ENCODE measurements at regions not wholly inside any gene's neighbourhood (a gene's known extent, or its start where the extent isn't known, plus 50 kb on each side); places are given as distances from the start of the nearest gene placed in this dataset.

- Histone ChIP-seq H3K27ac (ENCODE audit: extremely low read depth, low read depth, low read length) (no peak overlapping the region), H2AFZ (ENCODE audit: low read depth, low read length) (no peak overlapping the region), H3K9me3 (replicated peaks; ENCODE audit: control insufficient read depth, insufficient read depth, low read depth, low read length) (no peaks in the 10 kb centered on the region), H3K4me2 (ENCODE audit: insufficient read depth, low read length) (no peak overlapping the region), H3K36me3 (ENCODE audit: control insufficient read depth, insufficient read depth, low read length) (no peaks in the 10 kb centered on the region), H3K4me1 (replicated peaks in 1 of 2; ENCODE audit: control insufficient read depth in 2 of 2, insufficient read depth in 2 of 2, low read length in 2 of 2) (no peaks in the 10 kb centered on the region), H3K27me3 (ENCODE audit: control insufficient read depth in 2 of 2, insufficient read depth in 2 of 2, low read length in 2 of 2) (no peaks in the 10 kb centered on the region), H3K9me1 (ENCODE audit: control insufficient read depth, insufficient read depth, low read length) (no peaks in the 10 kb centered on the region), H3K4me3 (no peak overlapping the region), H4K20me1 (replicated peaks; ENCODE audit: control insufficient read depth, insufficient read depth, low read length) (no peaks in the 10 kb centered on the region), H3K9ac (ENCODE audit: insufficient read depth in 1 of 2, low read depth in 2 of 2, low read length in 2 of 2) (no peak overlapping the region), H3K79me2 (ENCODE audit: control insufficient read depth, insufficient read depth, low read length) (no peaks in the 10 kb centered on the region)
- ChIA-PET POLR2A (no interaction called here), CTCF (ENCODE audit: low intra/inter-chr PET ratio) (no interaction called here)
- in situ Hi-C loops (cut with MboI) = no loop called here
- BruUV-seq (replicated peaks) = no TSS peak
- TF ChIP-seq CTCFL (IDR thresholded peaks at IDR 0.05; ENCODE audit: borderline replicate concordance, insufficient read depth, low read depth, low read length, poor library complexity, severe bottlenecking) (no peak), MTF1 (CRISPR knock-in tag; IDR thresholded peaks at IDR 0.05; ENCODE audit: borderline replicate concordance) (no peak), CBFA2T2 (conservative IDR thresholded peaks at IDR 0.05) (no peak), ZNF507 (tag; conservative IDR thresholded peaks at IDR 0.05) (no peak), ZNF197 (CRISPR knock-in tag; IDR thresholded peaks at IDR 0.05; ENCODE audit: low read depth) (no peak), RFX7 (CRISPR knock-in tag; IDR thresholded peaks at IDR 0.05) (no peak), PHF8 (IDR thresholded peaks at IDR 0.05; ENCODE audit: borderline replicate concordance, low read length) (no peak), ZBTB9 (CRISPR knock-in tag; IDR thresholded peaks at IDR 0.05) (no peak), MCM5 (IDR thresholded peaks at IDR 0.05; ENCODE audit: low read depth) (no peak), MXI1 (IDR thresholded peaks at IDR 0.05; ENCODE audit: low read depth, low read length) (no peak)
- TF ChIP-seq, protein P1, sequence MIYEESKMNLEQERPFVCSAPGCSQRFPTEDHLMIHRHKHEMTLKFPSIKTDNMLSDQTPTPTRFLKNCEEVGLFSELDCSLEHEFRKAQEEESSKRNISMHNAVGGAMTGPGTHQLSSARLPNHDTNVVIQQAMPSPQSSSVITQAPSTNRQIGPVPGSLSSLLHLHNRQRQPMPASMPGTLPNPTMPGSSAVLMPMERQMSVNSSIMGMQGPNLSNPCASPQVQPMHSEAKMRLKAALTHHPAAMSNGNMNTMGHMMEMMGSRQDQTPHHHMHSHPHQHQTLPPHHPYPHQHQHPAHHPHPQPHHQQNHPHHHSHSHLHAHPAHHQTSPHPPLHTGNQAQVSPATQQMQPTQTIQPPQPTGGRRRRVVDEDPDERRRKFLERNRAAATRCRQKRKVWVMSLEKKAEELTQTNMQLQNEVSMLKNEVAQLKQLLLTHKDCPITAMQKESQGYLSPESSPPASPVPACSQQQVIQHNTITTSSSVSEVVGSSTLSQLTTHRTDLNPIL (CRISPR knock-in tag; IDR thresholded peaks at IDR 0.05) = no peak
- FAIRE-seq (no peak), DNase-seq (ENCODE audit: extremely low read depth in 1 of 4, low spot score in 3 of 4) (no peak), ATAC-seq (no peak)
- intact Hi-C loops (cut with micrococcal nuclease) = no loop called here
- 0% methylated on average over 1 of the region's 1 CpG for WGBS (ENCODE audit: insufficient coverage, low coverage, missing lambda C conversion rate)
Observed at GRCh38 chr13:100942742-100943141, 268.1 kb upstream of the TMTC4 start.
